CD14-positive monocyte (primary cell): ENCODE measurements at regions not wholly inside any gene's neighbourhood (a gene's known extent, or its start where the extent isn't known, plus 50 kb on each side); places are given as distances from the start of the nearest gene placed in this dataset.

Source experiments
- DNase-seq, 3 donors: peaks; one replicate each; pipeline ENCODE4 v3.0.0-alpha.2; 2011 to 2022
- H2AFZ ChIP-seq: 2 replicates; pipeline ENCODE4 v1.6.0; 2012; ENCODE audit warnings: mild to moderate bottlenecking, low read depth, low read length, inconsistent platforms; ENCODE audit not compliant: insufficient read depth, poor library complexity, severe bottlenecking
- H3K27ac ChIP-seq, 2 donors: 1 replicate in 1 of 2; 2 replicates in 1 of 2; pipeline ENCODE4 v1.5.1; 2012 to 2013; ENCODE audit warnings: low read length in 2 of 2, control low read depth in 1 of 2, inconsistent platforms in 1 of 2, low read depth in 1 of 2, mild to moderate bottlenecking in 1 of 2
- H3K27me3 ChIP-seq, 2 donors: one replicate each; pipeline versions ENCODE4 v1.6.0 to v1.6.1; 2011 to 2013; ENCODE audit warnings: low read length in 2 of 2; ENCODE audit not compliant: control insufficient read depth in 2 of 2, insufficient read depth in 2 of 2
- H3K36me3 ChIP-seq, 2 donors: replicated peaks in 1 of 2; 1 replicate in 1 of 2; 2 replicates in 1 of 2; pipeline versions ENCODE4 v1.5.1 to v1.6.1; 2012 to 2013; ENCODE audit warnings: low read length in 2 of 2, control low read depth in 1 of 2, inconsistent platforms in 1 of 2, mild to moderate bottlenecking in 1 of 2; ENCODE audit not compliant: insufficient read depth in 2 of 2, control insufficient read depth in 1 of 2
- H3K4me1 ChIP-seq, 2 donors: 1 replicate in 1 of 2; 2 replicates in 1 of 2; pipeline versions ENCODE4 v1.5.1 to v1.6.1; 2012 to 2013; ENCODE audit warnings: low read length in 2 of 2, control low read depth in 1 of 2, inconsistent platforms in 1 of 2, mild to moderate bottlenecking in 1 of 2, moderate library complexity in 1 of 2; ENCODE audit not compliant: insufficient read depth in 2 of 2, control insufficient read depth in 1 of 2
- H3K4me2 ChIP-seq: replicated peaks from 2 replicates; pipeline ENCODE3; 2012; ENCODE audit warnings: low read length, moderate library complexity, mild to moderate bottlenecking; ENCODE audit not compliant: poor library complexity, severe bottlenecking; ENCODE audit errors: extremely low read depth
- H3K4me3 ChIP-seq, 3 experiments: fragments of 200-600 bp in 1 of 3; sonication (generic) in 1 of 3; replicated peaks in 1 of 3; 1 replicate in 2 of 3; 2 replicates in 1 of 3; pipeline ENCODE4 v1.5.1; 2011 to 2013; ENCODE audit warnings: low read length in 3 of 3, mild to moderate bottlenecking in 3 of 3, control low read depth in 2 of 3, low read depth in 2 of 3, inconsistent platforms in 1 of 3, moderate library complexity in 1 of 3
- H3K79me2 ChIP-seq: 2 replicates; pipeline ENCODE4 v1.6.0; 2012; ENCODE audit warnings: mild to moderate bottlenecking, control low read depth, inconsistent platforms, low read length, moderate library complexity; ENCODE audit not compliant: insufficient read depth
- H3K9ac ChIP-seq: 2 replicates; pipeline ENCODE4 v1.6.0; 2017; ENCODE audit warnings: low read length, mild to moderate bottlenecking; ENCODE audit not compliant: insufficient read depth, poor library complexity, severe bottlenecking
- H3K9me3 ChIP-seq, 2 donors: replicated peaks in 1 of 2; 1 replicate in 1 of 2; 2 replicates in 1 of 2; pipeline versions ENCODE4 v1.5.1 to v1.6.1; 2012 to 2013; ENCODE audit warnings: low read length in 2 of 2, control low read depth in 1 of 2; ENCODE audit not compliant: control insufficient read depth in 1 of 2, insufficient read depth in 1 of 2
- H4K20me1 ChIP-seq: 2 replicates; pipeline ENCODE4 v1.6.0; 2012; ENCODE audit warnings: mild to moderate bottlenecking, low read length, control low read depth, moderate library complexity; ENCODE audit not compliant: insufficient read depth
- H3K27ac Mint-ChIP-seq, 7 donors: one replicate each; pipeline ENCODE4 v1.8.0; 2020; ENCODE audit warnings: mild to moderate bottlenecking in 7 of 7, mixed read lengths in 7 of 7, moderate library complexity in 6 of 7, inconsistent platforms in 2 of 7
- H3K27me3 Mint-ChIP-seq, 3 donors: one replicate each; pipeline ENCODE4 v1.8.0; 2021 to 2022; ENCODE audit warnings: low read depth in 3 of 3, mild to moderate bottlenecking in 3 of 3, mixed read lengths in 3 of 3, moderate library complexity in 3 of 3, inconsistent platforms in 1 of 3
- H3K36me3 Mint-ChIP-seq, 2 donors: one replicate each; pipeline ENCODE4 v1.8.0; 2020; ENCODE audit warnings: mixed read lengths in 2 of 2, inconsistent platforms in 1 of 2, mild to moderate bottlenecking in 1 of 2
- H3K4me1 Mint-ChIP-seq: one replicate; pipeline ENCODE4 v1.8.0; 2020; ENCODE audit warnings: mild to moderate bottlenecking, mixed read lengths
- H3K4me3 Mint-ChIP-seq, 2 donors: one replicate each; pipeline ENCODE4 v1.8.0; 2020; ENCODE audit warnings: mild to moderate bottlenecking in 2 of 2, mixed read lengths in 2 of 2, moderate library complexity in 1 of 2
- H3K9me3 Mint-ChIP-seq, 7 donors: one replicate each; pipeline ENCODE4 v1.8.0; 2020 to 2022; ENCODE audit warnings: mixed read lengths in 7 of 7, mild to moderate bottlenecking in 6 of 7, moderate library complexity in 6 of 7, inconsistent platforms in 2 of 7
- WGBS: methylation state at CpG from one replicate; pipeline ENCODE4 v1.1.5; 2013; ENCODE audit warnings: missing lambda C conversion rate; ENCODE audit not compliant: insufficient coverage; 5-methylcytosine and 5-hydroxymethylcytosine counted together
- intact Hi-C, 2 donors: fragments of 100-400 bp; cut with micrococcal nuclease; formaldehyde crosslinking; loops; one replicate each; pipeline versions ENCODE4 v1.15.0 to v1.15.1; 2023
- TF ChIP-seq, protein P1 (sequence below): fragments of 200-600 bp; IDR thresholded peaks from one replicate; pipeline ENCODE4 v1.8.0; 2022; ENCODE audit warnings: antibody characterized with exemption, mild to moderate bottlenecking

DNA sequence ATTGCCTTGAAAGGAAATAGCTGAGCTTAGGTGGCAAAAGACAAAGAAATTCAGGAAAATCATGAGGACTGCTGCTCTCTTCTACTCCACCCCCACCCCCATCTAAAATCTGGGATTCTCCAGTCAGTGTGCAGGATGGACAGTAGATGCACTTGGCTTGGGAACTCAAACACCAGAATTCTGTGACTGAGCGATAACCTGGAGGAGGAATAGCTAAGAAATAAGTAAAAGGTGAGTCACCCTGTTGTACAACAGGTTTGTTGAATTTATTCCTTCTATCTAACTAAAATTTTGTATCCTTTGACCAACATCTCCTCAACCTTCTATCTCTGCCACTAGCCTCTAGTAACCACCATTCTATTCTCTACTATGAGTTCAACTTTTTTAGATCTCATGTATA is 1029.9 kb upstream of the ACVR2A start:
- H3K4me3 Mint-ChIP-seq = no peak overlapping the region
- Histone ChIP-seq H3K9ac (no peak overlapping the region), H3K4me2 (no peak overlapping the region), H3K36me3 (no peaks in the 10 kb centered on the region), H3K27me3 (no peaks in the 10 kb centered on the region), H3K9me3 (no peaks in the 10 kb centered on the region), H3K4me3 (no peak overlapping the region), H3K79me2 (no peaks in the 10 kb centered on the region), H3K27ac (no peak overlapping the region), H4K20me1 (no peaks in the 10 kb centered on the region), H2AFZ (no peak overlapping the region), H3K4me1 (no peaks in the 10 kb centered on the region)
- no peaks in the 10 kb centered on the region for H3K36me3 Mint-ChIP-seq
- H3K27ac Mint-ChIP-seq = no peak overlapping the region
- intact Hi-C loops = no loop called here
- no peaks in the 10 kb centered on the region for H3K4me1 Mint-ChIP-seq
- peaks cover 0 to 3% (median 1%) of the 10 kb centered on the region in 3 donors for H3K27me3 Mint-ChIP-seq
- no CpG with 5 or more reads among the region's 1 CpG for WGBS
- TF ChIP-seq, protein P1, sequence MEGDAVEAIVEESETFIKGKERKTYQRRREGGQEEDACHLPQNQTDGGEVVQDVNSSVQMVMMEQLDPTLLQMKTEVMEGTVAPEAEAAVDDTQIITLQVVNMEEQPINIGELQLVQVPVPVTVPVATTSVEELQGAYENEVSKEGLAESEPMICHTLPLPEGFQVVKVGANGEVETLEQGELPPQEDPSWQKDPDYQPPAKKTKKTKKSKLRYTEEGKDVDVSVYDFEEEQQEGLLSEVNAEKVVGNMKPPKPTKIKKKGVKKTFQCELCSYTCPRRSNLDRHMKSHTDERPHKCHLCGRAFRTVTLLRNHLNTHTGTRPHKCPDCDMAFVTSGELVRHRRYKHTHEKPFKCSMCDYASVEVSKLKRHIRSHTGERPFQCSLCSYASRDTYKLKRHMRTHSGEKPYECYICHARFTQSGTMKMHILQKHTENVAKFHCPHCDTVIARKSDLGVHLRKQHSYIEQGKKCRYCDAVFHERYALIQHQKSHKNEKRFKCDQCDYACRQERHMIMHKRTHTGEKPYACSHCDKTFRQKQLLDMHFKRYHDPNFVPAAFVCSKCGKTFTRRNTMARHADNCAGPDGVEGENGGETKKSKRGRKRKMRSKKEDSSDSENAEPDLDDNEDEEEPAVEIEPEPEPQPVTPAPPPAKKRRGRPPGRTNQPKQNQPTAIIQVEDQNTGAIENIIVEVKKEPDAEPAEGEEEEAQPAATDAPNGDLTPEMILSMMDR = no peak
- peaks cover 4 to 13% (median 9%) of the 10 kb centered on the region in 7 donors for H3K9me3 Mint-ChIP-seq
- no peak for DNase-seq

DNA sequence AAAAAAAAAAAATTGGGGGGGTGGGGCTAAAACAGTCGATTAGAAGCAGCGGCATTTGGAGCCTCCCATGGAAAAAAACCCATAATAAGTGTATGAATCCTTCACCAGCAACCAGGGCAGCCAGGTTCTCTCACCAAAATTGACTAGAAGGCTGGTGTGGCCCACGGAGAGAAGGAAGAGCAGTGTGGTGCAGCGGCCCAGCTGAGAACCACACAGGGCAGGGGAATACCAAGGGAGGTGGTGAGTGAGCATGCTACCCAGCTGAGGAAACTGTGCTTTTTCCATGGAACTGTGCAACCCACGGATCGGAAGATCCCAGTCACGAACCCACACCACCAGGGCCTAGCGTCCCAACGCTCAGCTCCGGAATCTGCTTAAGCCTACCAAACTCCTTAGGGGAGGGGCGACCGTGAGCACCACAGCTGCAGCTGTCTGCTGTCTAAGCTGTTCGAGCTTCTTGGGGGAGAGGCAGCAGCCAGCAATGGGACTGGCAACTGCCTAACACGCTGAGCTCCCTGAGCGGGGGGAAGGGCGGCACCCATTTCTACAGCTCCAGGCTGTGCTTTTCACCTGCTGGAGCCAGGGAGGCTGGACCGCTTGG is 1037.2 kb upstream of the ACVR2A start:
- H3K79me2 ChIP-seq = no peaks in the 10 kb centered on the region
- no peak overlapping the region for H3K27ac Mint-ChIP-seq
- TF ChIP-seq, protein P1 = no peak
- no peak overlapping the region for H2AFZ ChIP-seq
- H3K4me3 Mint-ChIP-seq = no peak overlapping the region
- H3K9me3 Mint-ChIP-seq = peaks cover 12 to 31% (median 20%) of the 10 kb centered on the region in 7 donors
- H3K36me3 ChIP-seq = no peaks in the 10 kb centered on the region
- no peak overlapping the region for H3K27ac ChIP-seq
- no peaks in the 10 kb centered on the region for H3K27me3 ChIP-seq
- no peak overlapping the region for H3K9ac ChIP-seq
- H3K4me2 ChIP-seq = no peak overlapping the region
- H3K36me3 Mint-ChIP-seq = no peaks in the 10 kb centered on the region
- H3K4me3 ChIP-seq = no peak overlapping the region
- intact Hi-C loops = no loop called here
- no peaks in the 10 kb centered on the region for H4K20me1 ChIP-seq
- H3K4me1 Mint-ChIP-seq = no peaks in the 10 kb centered on the region
- H3K27me3 Mint-ChIP-seq = peaks cover 2% of the 10 kb centered on the region in 3 donors
- 92% methylated on average over 12 of the region's 17 CpGs for WGBS
- H3K9me3 ChIP-seq = peaks cover 0 to 16% of the 10 kb centered on the region in 2 donors
- H3K4me1 ChIP-seq = no peaks in the 10 kb centered on the region
- DNase-seq = no peak
